Right lobe of liver (tissue), 4 donors: ENCODE measurements at regions not wholly inside any gene's neighbourhood (a gene's known extent, or its start where the extent isn't known, plus 50 kb on each side); places are given as distances from the start of the nearest gene placed in this dataset.

Source experiments
- POLR2A ChIP-seq: fragments of 450-650 bp; IDR thresholded peaks from one replicate; pipeline ENCODE4 v1.6.1; 2017; ENCODE audit warnings: antibody characterized with exemption, mild to moderate bottlenecking
- TF ChIP-seq, protein P1 (sequence below), 4 donors: fragments of 200-600 bp in 3 of 4; fragments of 450-650 bp in 1 of 4; IDR thresholded peaks; one replicate each; pipeline versions ENCODE4 v1.5.1 to v1.8.0; 2016 to 2022; ENCODE audit warnings: antibody characterized with exemption in 4 of 4, mild to moderate bottlenecking in 2 of 4
- donor health status: DM: no; HTN: no; CAD: no.
- donor health status: DM: no; HTN: no; CAD: no.
- donor health status: DM: no; HTN: yes; CAD: no.

- no peak for TF ChIP-seq POLR2A
- TF ChIP-seq, protein P1, sequence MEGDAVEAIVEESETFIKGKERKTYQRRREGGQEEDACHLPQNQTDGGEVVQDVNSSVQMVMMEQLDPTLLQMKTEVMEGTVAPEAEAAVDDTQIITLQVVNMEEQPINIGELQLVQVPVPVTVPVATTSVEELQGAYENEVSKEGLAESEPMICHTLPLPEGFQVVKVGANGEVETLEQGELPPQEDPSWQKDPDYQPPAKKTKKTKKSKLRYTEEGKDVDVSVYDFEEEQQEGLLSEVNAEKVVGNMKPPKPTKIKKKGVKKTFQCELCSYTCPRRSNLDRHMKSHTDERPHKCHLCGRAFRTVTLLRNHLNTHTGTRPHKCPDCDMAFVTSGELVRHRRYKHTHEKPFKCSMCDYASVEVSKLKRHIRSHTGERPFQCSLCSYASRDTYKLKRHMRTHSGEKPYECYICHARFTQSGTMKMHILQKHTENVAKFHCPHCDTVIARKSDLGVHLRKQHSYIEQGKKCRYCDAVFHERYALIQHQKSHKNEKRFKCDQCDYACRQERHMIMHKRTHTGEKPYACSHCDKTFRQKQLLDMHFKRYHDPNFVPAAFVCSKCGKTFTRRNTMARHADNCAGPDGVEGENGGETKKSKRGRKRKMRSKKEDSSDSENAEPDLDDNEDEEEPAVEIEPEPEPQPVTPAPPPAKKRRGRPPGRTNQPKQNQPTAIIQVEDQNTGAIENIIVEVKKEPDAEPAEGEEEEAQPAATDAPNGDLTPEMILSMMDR (IDR thresholded peaks at IDR 0.05) = no peak
Measured at GRCh38 chrX:39829965-39830364, 267.8 kb downstream of the BCOR start.
